IMR-90 (cell line): ENCODE measurements at regions not wholly inside any gene's neighbourhood (a gene's known extent, or its start where the extent isn't known, plus 50 kb on each side); places are given as distances from the start of the nearest gene placed in this dataset.

Experiments
- ATAC-seq: fragments of 200-7000 bp; cut with Tn5 transposase; 2 replicates; pipeline ENCODE4 v1.9.1; 2020; ENCODE audit warnings: low read depth, mild to moderate bottlenecking, moderate library complexity
- BruUV-seq: library from RNA; stranded (reverse); fragments of 400-500 nt; replicated peaks from 2 replicates; lab custom pipeline; 2021; lab: Mats Ljungman, UMichigan
- CTCF ChIA-PET: fragments of 300-600 bp; formaldehyde crosslinking; extraction: SDS; loops from one replicate; lab custom pipeline; 2021; ENCODE audit warnings: antibody characterized with exemption; lab: Yijun Ruan, JAX
- POLR2A ChIA-PET: fragments of 300-600 bp; sonication (Branson Sonifier 250); formaldehyde crosslinking; loops from one replicate; lab custom pipeline; 2022; ENCODE audit warnings: antibody characterized with exemption; ENCODE audit not compliant: unreplicated experiment; lab: Charles Lee
- DNase-seq: peaks from one replicate; pipeline ENCODE4 v3.0.0; 2013
- H2AFZ ChIP-seq: replicated peaks from 2 replicates; pipeline ENCODE3; 2013; ENCODE audit warnings: low read length, mild to moderate bottlenecking; ENCODE audit not compliant: poor library complexity
- H2AK5ac ChIP-seq: 2 replicates; pipeline ENCODE4 v1.6.1; 2013; ENCODE audit warnings: low read depth, low read length, inconsistent platforms
- H2AK9ac ChIP-seq: replicated peaks from 2 replicates; pipeline ENCODE3; 2013; ENCODE audit warnings: mild to moderate bottlenecking, low read depth, low read length, moderate library complexity; ENCODE audit not compliant: poor library complexity
- H2BK120ac ChIP-seq: 2 replicates; pipeline ENCODE4 v1.6.1; 2013; ENCODE audit warnings: low read depth, low read length, inconsistent platforms
- H2BK15ac ChIP-seq: 3 replicates; pipeline ENCODE4 v1.6.1; 2013; ENCODE audit warnings: low read depth, low read length, inconsistent platforms
- H2BK20ac ChIP-seq: 2 replicates; pipeline ENCODE4 v1.6.1; 2013; ENCODE audit warnings: low read depth, mild to moderate bottlenecking, inconsistent platforms, low read length, moderate library complexity
- H2BK5ac ChIP-seq: 2 replicates; pipeline ENCODE4 v1.6.1; 2013; ENCODE audit warnings: mild to moderate bottlenecking, low read depth, low read length, inconsistent platforms; ENCODE audit not compliant: poor library complexity, severe bottlenecking
- H3K14ac ChIP-seq: replicated peaks from 2 replicates; pipeline ENCODE4 v1.6.1; 2013; ENCODE audit warnings: low read depth, low read length, inconsistent platforms
- H3K18ac ChIP-seq: 2 replicates; pipeline ENCODE4 v1.6.1; 2013; ENCODE audit warnings: low read depth, low read length, control low read depth
- H3K23ac ChIP-seq: 2 replicates; pipeline ENCODE4 v1.6.1; 2013; ENCODE audit warnings: low read depth, low read length, inconsistent platforms
- H3K27ac ChIP-seq: 2 replicates; pipeline ENCODE4 v1.5.1; 2013; ENCODE audit warnings: mild to moderate bottlenecking, control low read depth, low read length; ENCODE audit not compliant: insufficient read depth
- H3K27me3 ChIP-seq: 2 replicates; pipeline ENCODE4 v1.6.1; 2013; ENCODE audit warnings: low read length; ENCODE audit not compliant: control insufficient read depth, insufficient read depth
- H3K36me3 ChIP-seq: 2 replicates; pipeline ENCODE4 v1.6.1; 2013; ENCODE audit warnings: low read length, mixed read lengths; ENCODE audit not compliant: control insufficient read depth, insufficient read depth
- H3K4ac ChIP-seq: 2 replicates; pipeline ENCODE4 v1.6.1; 2013; ENCODE audit warnings: low read depth, low read length, inconsistent platforms
- H3K4me1 ChIP-seq: 2 replicates; pipeline ENCODE4 v1.6.1; 2013; ENCODE audit warnings: low read length, mixed read lengths; ENCODE audit not compliant: control insufficient read depth, insufficient read depth
- H3K4me2 ChIP-seq: 2 replicates; pipeline ENCODE4 v1.6.1; 2013; ENCODE audit warnings: low read depth, mild to moderate bottlenecking, control low read depth, low read length, moderate library complexity
- H3K4me3 ChIP-seq: 2 replicates; pipeline ENCODE4 v1.5.1; 2013; ENCODE audit warnings: low read depth, mild to moderate bottlenecking, control low read depth, low read length, moderate library complexity; ENCODE audit not compliant: insufficient read depth
- H3K56ac ChIP-seq: 2 replicates; pipeline ENCODE4 v1.6.1; 2013; ENCODE audit warnings: low read length, inconsistent platforms; ENCODE audit not compliant: insufficient read depth; ENCODE audit errors: extremely low read depth
- H3K79me1 ChIP-seq, 2 experiments: 2 replicates each; pipeline ENCODE4 v1.6.1; 2013; ENCODE audit warnings: low read length in 2 of 2, inconsistent platforms in 1 of 2, low read depth in 1 of 2
- H3K9ac ChIP-seq: 2 replicates; pipeline ENCODE4 v1.6.1; 2013; ENCODE audit warnings: low read depth, low read length, control low read depth
- H3K9me1 ChIP-seq: 2 replicates; pipeline ENCODE4 v1.6.1; 2013; ENCODE audit warnings: low read length, inconsistent platforms; ENCODE audit not compliant: insufficient read depth
- H3K9me3 ChIP-seq: 2 replicates; pipeline ENCODE4 v1.6.1; 2013; ENCODE audit warnings: low read length; ENCODE audit not compliant: control insufficient read depth, insufficient read depth
- H4K20me1 ChIP-seq: 2 replicates; pipeline ENCODE4 v1.6.1; 2013; ENCODE audit warnings: low read length, inconsistent platforms; ENCODE audit not compliant: insufficient read depth
- H4K5ac ChIP-seq: 2 replicates; pipeline ENCODE4 v1.6.1; 2013; ENCODE audit warnings: mild to moderate bottlenecking, low read depth, low read length, control low read depth
- H4K8ac ChIP-seq, 2 experiments: 2 replicates each; pipeline ENCODE4 v1.6.1; 2013; ENCODE audit warnings: low read depth in 2 of 2, low read length in 2 of 2, control low read depth in 1 of 2, inconsistent platforms in 1 of 2
- H4K91ac ChIP-seq: 2 replicates; pipeline ENCODE4 v1.6.1; 2013; ENCODE audit warnings: low read depth, low read length, inconsistent platforms; ENCODE audit not compliant: insufficient read depth
- BHLHE40 ChIP-seq: fragments of 150-350 bp; IDR thresholded peaks from 2 replicates; pipeline ENCODE4 v1.6.1; 2016; ENCODE audit warnings: mild to moderate bottlenecking, low read depth, low read length
- MAFK ChIP-seq: IDR thresholded peaks from 2 replicates; pipeline ENCODE4 v1.6.1; 2012; ENCODE audit warnings: low read depth, low read length, improper control_type of control experiment
- MAZ ChIP-seq: IDR thresholded peaks from 2 replicates; pipeline ENCODE4 v1.6.1; 2012; ENCODE audit warnings: low read depth, mild to moderate bottlenecking, low read length, improper control_type of control experiment, moderate library complexity, borderline replicate concordance
- MXI1 ChIP-seq: IDR thresholded peaks from 2 replicates; pipeline ENCODE4 v1.6.1; 2012; ENCODE audit warnings: low read depth, mild to moderate bottlenecking, low read length, moderate library complexity, borderline replicate concordance
- NFE2L2 ChIP-seq: fragments of 150-350 bp; IDR thresholded peaks from 2 replicates; pipeline ENCODE4 v1.6.1; 2016; ENCODE audit warnings: low read depth, mild to moderate bottlenecking, low read length
- POLR2A ChIP-seq: IDR thresholded peaks from 2 replicates; pipeline ENCODE4 v1.6.1; 2012; ENCODE audit warnings: mild to moderate bottlenecking, low read depth, low read length
- RAD21 ChIP-seq: IDR thresholded peaks from 2 replicates; pipeline ENCODE4 v1.6.1; 2012; ENCODE audit warnings: low read length, improper control_type of control experiment
- RCOR1 ChIP-seq: IDR thresholded peaks from 2 replicates; pipeline ENCODE4 v1.6.1; 2012; ENCODE audit warnings: mild to moderate bottlenecking, low read length, improper control_type of control experiment; ENCODE audit not compliant: insufficient replicate concordance
- whole genome bisulfite sequencing, 2 experiments: methylation state at CpG; one replicate each; pipeline versions ENCODE4 v1.1.5 to v1.1.7; 2013; ENCODE audit warnings: missing lambda C conversion rate in 2 of 2; ENCODE audit not compliant: insufficient read length in 1 of 2; ENCODE audit errors: extremely low coverage in 2 of 2; 5-methylcytosine and 5-hydroxymethylcytosine counted together
- dilution Hi-C: fragments of 300-500 bp; cut with HindIII; formaldehyde crosslinking; loops from one replicate; pipeline ENCODE4 v1.14.3; 2018; ENCODE audit warnings: low sequenced_read_pairs; ENCODE audit not compliant: unreplicated experiment
- in situ Hi-C: fragments of 300-500 bp; cut with MboI; formaldehyde crosslinking; loops from 3 replicates; pipeline ENCODE4 v1.14.3; 2019; ENCODE audit warnings: low sequenced_read_pairs, inconsistent platforms, mixed read lengths
- intact Hi-C: fragments of 100-400 bp; cut with micrococcal nuclease; formaldehyde crosslinking; loops from 2 replicates; pipeline ENCODE4 v1.10.0; 2022
- TF ChIP-seq, protein P1 (sequence below): fragments of 150-350 bp; IDR thresholded peaks from 2 replicates; pipeline ENCODE4 v1.6.1; 2017; ENCODE audit warnings: mild to moderate bottlenecking, antibody characterized with exemption, low read length, low read depth
- TF ChIP-seq, protein P2 (sequence below): conservative IDR thresholded peaks from 2 replicates; pipeline ENCODE4 v1.5.1; 2012; ENCODE audit warnings: mild to moderate bottlenecking, low read depth, low read length, improper control_type of control experiment

DNA sequence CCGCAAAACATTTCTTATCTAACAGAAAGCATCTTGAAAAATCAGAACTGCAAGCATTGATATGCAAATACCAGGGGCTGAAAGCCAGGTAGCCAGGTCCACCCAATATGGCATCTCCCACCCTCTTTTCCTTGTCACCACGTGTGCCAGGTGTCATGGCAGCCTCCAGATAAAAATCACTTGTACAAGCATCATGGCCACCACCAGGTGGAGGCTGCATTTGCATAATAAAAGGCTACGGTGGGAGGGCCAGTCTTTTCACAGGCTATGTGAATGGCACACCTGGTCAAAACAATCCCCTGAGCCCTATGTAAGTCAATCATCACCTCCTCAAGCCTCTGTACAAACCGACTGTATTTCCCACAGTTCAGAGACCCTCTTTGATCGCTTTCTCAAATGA is 1233.1 kb upstream of the ALCAM start:
- BruUV-seq: no TSS peak
- no peak overlapping the region for H3K14ac ChIP-seq
- no peak overlapping the region for H3K18ac ChIP-seq
- ATAC-seq (no peak), DNase-seq (no peak)
- H4K5ac ChIP-seq: no peak overlapping the region
- 74% methylated on average over 2 of the region's 5 CpGs; no CpG with 5 or more reads in 1 of the 2 experiments for WGBS, 2 experiments
- dilution Hi-C loops: no loop called here
- no peaks in the 10 kb centered on the region for H3K9me1 ChIP-seq
- ChIA-PET CTCF (interaction anchor here (1.6 kb wide), 1 partner anchor 10 kb away, joined by 3 read pairs; no protein-coding TSS in a partner anchor), POLR2A (no interaction called here)
- H4K8ac ChIP-seq: no peak overlapping the region
- no peak overlapping the region for H2BK5ac ChIP-seq
- H3K23ac ChIP-seq: no peak overlapping the region
- TF ChIP-seq RAD21 (no peak), MAFK (no peak), MAZ (no peak), RCOR1 (no peak), NFE2L2 (no peak), BHLHE40 (no peak), MXI1 (no peak), POLR2A (no peak)
- TF ChIP-seq, protein P1, sequence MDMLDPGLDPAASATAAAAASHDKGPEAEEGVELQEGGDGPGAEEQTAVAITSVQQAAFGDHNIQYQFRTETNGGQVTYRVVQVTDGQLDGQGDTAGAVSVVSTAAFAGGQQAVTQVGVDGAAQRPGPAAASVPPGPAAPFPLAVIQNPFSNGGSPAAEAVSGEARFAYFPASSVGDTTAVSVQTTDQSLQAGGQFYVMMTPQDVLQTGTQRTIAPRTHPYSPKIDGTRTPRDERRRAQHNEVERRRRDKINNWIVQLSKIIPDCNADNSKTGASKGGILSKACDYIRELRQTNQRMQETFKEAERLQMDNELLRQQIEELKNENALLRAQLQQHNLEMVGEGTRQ: no peak
- TF ChIP-seq, protein P2, sequence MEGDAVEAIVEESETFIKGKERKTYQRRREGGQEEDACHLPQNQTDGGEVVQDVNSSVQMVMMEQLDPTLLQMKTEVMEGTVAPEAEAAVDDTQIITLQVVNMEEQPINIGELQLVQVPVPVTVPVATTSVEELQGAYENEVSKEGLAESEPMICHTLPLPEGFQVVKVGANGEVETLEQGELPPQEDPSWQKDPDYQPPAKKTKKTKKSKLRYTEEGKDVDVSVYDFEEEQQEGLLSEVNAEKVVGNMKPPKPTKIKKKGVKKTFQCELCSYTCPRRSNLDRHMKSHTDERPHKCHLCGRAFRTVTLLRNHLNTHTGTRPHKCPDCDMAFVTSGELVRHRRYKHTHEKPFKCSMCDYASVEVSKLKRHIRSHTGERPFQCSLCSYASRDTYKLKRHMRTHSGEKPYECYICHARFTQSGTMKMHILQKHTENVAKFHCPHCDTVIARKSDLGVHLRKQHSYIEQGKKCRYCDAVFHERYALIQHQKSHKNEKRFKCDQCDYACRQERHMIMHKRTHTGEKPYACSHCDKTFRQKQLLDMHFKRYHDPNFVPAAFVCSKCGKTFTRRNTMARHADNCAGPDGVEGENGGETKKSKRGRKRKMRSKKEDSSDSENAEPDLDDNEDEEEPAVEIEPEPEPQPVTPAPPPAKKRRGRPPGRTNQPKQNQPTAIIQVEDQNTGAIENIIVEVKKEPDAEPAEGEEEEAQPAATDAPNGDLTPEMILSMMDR: no peak
- intact Hi-C loops: no loop called here
- in situ Hi-C loops: no loop called here
- H4K91ac ChIP-seq: no peak overlapping the region
- H2AFZ ChIP-seq: no peak overlapping the region
- H3K4me2 ChIP-seq: no peak overlapping the region
- H3K79me1 ChIP-seq: no peaks in the 10 kb centered on the region
- no peak overlapping the region for H3K9ac ChIP-seq
- no peak overlapping the region for H2BK20ac ChIP-seq
- no peak overlapping the region for H3K56ac ChIP-seq
- H3K36me3 ChIP-seq: no peaks in the 10 kb centered on the region
- H3K4me1 ChIP-seq: no peaks in the 10 kb centered on the region
- H2AK9ac ChIP-seq: no peak overlapping the region
- H3K27me3 ChIP-seq: no peaks in the 10 kb centered on the region
- H2AK5ac ChIP-seq: no peak overlapping the region
- H3K4ac ChIP-seq: no peak overlapping the region
- no peaks in the 10 kb centered on the region for H4K20me1 ChIP-seq
- H2BK15ac ChIP-seq: no peak overlapping the region
- no peaks in the 10 kb centered on the region for H3K9me3 ChIP-seq
- H3K4me3 ChIP-seq: no peak overlapping the region
- no peak overlapping the region for H3K27ac ChIP-seq
- H2BK120ac ChIP-seq: no peak overlapping the region
